Psoas muscle (tissue), 7 donors: ENCODE measurements at regions not wholly inside any gene's neighbourhood (a gene's known extent, or its start where the extent isn't known, plus 50 kb on each side); places are given as distances from the start of the nearest gene placed in this dataset.

ENCODE experiments used
- ATAC-seq, 4 donors: fragments of 200-7000 bp; cut with Tn5 transposase; one replicate each; pipeline ENCODE4 v1.9.1; 2020; ENCODE audit warnings: moderate library complexity in 3 of 4, mild to moderate bottlenecking in 2 of 4
- DNase-seq, 2 donors: peaks; one replicate each; pipeline ENCODE4 v3.0.0-alpha.2; 2020
- H3K27ac ChIP-seq: fragments of 200-600 bp; one replicate; pipeline ENCODE4 v1.8.0; 2022
- H3K27me3 ChIP-seq, 3 donors: fragments of 200-600 bp in 1 of 3; one replicate each; pipeline versions ENCODE4 v1.6.1 to v1.8.0; 2013 to 2022; ENCODE audit warnings: low read length in 2 of 3, mild to moderate bottlenecking in 2 of 3, moderate library complexity in 1 of 3; ENCODE audit not compliant: insufficient read depth in 3 of 3
- H3K36me3 ChIP-seq, 2 donors: fragments of 200-600 bp in 1 of 2; one replicate each; pipeline versions ENCODE4 v1.6.1 to v1.8.0; 2013 to 2022; ENCODE audit warnings: low read depth in 1 of 2, mild to moderate bottlenecking in 1 of 2, moderate library complexity in 1 of 2; ENCODE audit not compliant: insufficient read depth in 1 of 2
- H3K4me1 ChIP-seq: fragments of 200-600 bp; one replicate; pipeline ENCODE4 v1.8.0; 2022
- H3K4me3 ChIP-seq: fragments of 200-600 bp; one replicate; pipeline ENCODE4 v1.8.0; 2022; ENCODE audit warnings: mild to moderate bottlenecking
- H3K9me3 ChIP-seq: fragments of 200-600 bp; one replicate; pipeline ENCODE4 v1.8.0; 2022
- WGBS, 3 donors: extraction: QIAGEN DNeasy Blood & Tissue Kit; methylation state at CpG; one replicate each; pipeline versions ENCODE4 v1.1.6 to v1.1.7; 2013; 5-methylcytosine and 5-hydroxymethylcytosine counted together
- intact Hi-C, 2 donors: fragments of 100-400 bp; cut with DNase I; formaldehyde crosslinking; loops; one replicate each; pipeline versions ENCODE4 v1.11.0 to v1.14.2; 2022
- TF ChIP-seq, protein P1 (sequence below): fragments of 200-600 bp; IDR thresholded peaks from one replicate; pipeline ENCODE4 v1.8.0; 2022; ENCODE audit warnings: antibody characterized with exemption
- donor health status: healthy with polysubstance abuse.
- donor health status: DM: no; HTN: no; CAD: no; lungs with moderate emphysema.
- donor health status: Bipolar disorder and iron deficiency.
- donor health status: healthy.
- donor health status: DM: yes; HTN: yes; CAD: no.
- donor health status: DM: no; HTN: no; CAD: no.
- donor health status: DM: yes; HTN: yes; CAD: no.

DNA sequence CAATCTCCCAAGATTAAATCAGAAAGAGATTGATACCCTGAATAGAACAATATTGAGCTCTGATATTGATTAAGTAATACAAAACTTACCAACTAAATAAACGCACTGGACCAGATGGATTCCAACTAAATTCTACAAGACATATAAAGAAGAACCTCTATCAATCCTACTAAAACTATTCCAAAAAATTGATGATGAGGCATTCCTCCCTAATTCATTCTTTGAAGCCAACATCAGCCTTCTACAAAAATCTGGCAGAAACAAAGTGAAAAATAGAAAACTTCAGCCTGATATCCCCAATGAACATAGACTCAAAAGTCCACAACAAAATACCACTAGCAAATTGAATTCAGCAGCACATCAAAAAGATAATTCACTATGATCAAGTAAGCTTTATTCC lies 695.5 kb downstream of the NYAP2 start:
- intact Hi-C loops, result no loop called here
- ATAC-seq (no peak), DNase-seq (no peak)
- WGBS, 3 donors, result 97 to 100% (median 97%) methylated on average over 1 of the region's 1 CpG
- Histone ChIP-seq H3K36me3 (no peaks in the 10 kb centered on the region), H3K27ac (no peak overlapping the region), H3K4me3 (no peak overlapping the region), H3K9me3 (peaks cover 10% of the 10 kb centered on the region), H3K27me3 (no peaks in the 10 kb centered on the region), H3K4me1 (no peaks in the 10 kb centered on the region)
- TF ChIP-seq, protein P1, sequence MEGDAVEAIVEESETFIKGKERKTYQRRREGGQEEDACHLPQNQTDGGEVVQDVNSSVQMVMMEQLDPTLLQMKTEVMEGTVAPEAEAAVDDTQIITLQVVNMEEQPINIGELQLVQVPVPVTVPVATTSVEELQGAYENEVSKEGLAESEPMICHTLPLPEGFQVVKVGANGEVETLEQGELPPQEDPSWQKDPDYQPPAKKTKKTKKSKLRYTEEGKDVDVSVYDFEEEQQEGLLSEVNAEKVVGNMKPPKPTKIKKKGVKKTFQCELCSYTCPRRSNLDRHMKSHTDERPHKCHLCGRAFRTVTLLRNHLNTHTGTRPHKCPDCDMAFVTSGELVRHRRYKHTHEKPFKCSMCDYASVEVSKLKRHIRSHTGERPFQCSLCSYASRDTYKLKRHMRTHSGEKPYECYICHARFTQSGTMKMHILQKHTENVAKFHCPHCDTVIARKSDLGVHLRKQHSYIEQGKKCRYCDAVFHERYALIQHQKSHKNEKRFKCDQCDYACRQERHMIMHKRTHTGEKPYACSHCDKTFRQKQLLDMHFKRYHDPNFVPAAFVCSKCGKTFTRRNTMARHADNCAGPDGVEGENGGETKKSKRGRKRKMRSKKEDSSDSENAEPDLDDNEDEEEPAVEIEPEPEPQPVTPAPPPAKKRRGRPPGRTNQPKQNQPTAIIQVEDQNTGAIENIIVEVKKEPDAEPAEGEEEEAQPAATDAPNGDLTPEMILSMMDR, result no peak

DNA sequence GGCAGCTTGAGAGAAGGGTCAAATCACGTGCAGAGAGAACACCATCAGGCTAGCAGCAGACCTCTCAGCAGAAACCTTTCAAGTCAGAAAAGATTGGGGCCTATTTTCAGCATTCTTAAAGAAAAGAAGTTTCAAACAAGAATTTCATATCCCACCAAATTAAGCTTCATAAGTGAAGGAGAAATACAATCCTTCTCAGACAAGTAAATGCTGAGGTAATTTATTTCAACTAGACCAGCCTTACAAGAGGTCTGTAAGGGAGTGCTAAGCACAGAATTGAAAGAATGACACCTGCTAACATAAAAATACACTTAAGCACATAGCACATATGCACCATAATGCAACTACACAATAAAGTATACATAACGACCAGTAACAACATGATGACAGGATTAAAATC lies 693.9 kb downstream of the NYAP2 start:
- H3K27me3 ChIP-seq, result no peaks in the 10 kb centered on the region
- intact Hi-C loops, result no loop called here
- TF ChIP-seq, protein P1, result no peak
- no peak overlapping the region for H3K4me3 ChIP-seq
- H3K9me3 ChIP-seq, result peaks cover 5% of the 10 kb centered on the region
- DNase-seq (no peak), ATAC-seq (no peak)
- no peak overlapping the region for H3K27ac ChIP-seq
- no peaks in the 10 kb centered on the region for H3K4me1 ChIP-seq
- WGBS, 3 donors, result 76 to 84% (median 82%) methylated on average over 2 of the region's 2 CpGs
- H3K36me3 ChIP-seq, result no peaks in the 10 kb centered on the region

- Histone ChIP-seq H3K27me3 (no peaks in the 10 kb centered on the region), H3K27ac (no peak overlapping the region), H3K36me3 (no peaks in the 10 kb centered on the region), H3K4me3 (no peak overlapping the region), H3K4me1 (peaks cover 14% of the 10 kb centered on the region), H3K9me3 (no peaks in the 10 kb centered on the region)
- 49 to 82% (median 52%) methylated on average over 3 of the region's 3 CpGs for WGBS, 3 donors
- ATAC-seq (no peak), DNase-seq (peak in 1 of 2 donors; percentile 35)
- intact Hi-C loops, result no loop called here
- TF ChIP-seq, protein P1, result no peak
These were observed 688.8 kb downstream of the NYAP2 start for GRCh38 chr2:226088366-226088674.

DNA sequence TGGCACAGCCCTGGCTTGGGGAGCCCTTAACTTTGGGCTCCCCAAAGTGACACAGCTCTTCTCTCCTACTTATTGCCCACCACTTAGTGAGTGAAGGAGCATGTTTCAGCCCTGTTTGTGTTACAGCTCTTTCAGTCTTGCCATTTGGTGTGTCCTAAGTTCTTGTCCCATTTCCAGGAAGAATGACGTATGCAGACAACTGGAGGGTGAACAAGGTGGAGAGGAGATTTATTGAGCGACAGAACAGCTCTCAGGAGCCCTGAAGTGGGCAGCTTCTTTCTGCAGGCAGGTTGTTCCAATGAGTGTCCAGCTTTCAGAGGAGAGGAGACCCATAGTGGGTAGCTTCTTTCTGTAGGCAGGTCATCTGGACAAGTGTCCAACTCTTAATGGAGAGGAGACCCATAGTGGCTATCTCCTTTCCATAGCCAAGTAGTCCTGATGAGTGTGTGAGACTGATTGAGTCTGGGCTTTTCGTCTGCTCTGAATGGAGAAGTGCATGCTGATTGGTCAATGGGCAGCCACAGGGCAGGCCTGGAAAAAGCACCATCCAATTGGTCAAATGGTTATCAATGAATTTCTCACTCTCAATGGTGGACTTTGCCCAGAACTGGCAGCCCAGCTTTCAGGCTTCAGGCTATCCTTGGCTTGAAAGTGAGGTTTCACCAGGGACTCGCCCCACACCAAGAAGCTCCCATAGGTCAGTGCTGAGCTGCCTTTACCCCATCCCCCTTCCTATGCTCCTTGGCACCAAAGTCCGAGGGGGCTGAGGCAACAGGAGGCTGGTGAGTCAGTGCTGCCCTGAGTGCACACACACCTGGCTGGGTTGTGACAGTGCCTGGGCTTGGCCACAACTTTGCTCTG lies 688.2 kb downstream of the NYAP2 start:
- H3K4me3 ChIP-seq, result no peak overlapping the region
- intact Hi-C loops, result no loop called here
- peaks cover 14% of the 10 kb centered on the region for H3K4me1 ChIP-seq
- H3K27me3 ChIP-seq, result no peaks in the 10 kb centered on the region
- TF ChIP-seq, protein P1, result no peak
- DNase-seq (peak in 1 of 2 donors; percentile 51), ATAC-seq (peak; percentile 77 to 92 (median 84))
- 61 to 64% (median 64%) methylated on average over 5 of the region's 5 CpGs for WGBS, 3 donors
- peak overlapping the region; percentile 83 for H3K27ac ChIP-seq
- H3K9me3 ChIP-seq, result no peaks in the 10 kb centered on the region
- no peaks in the 10 kb centered on the region for H3K36me3 ChIP-seq

- ATAC-seq (peak; percentile 91), DNase-seq (peak; percentile 22 to 69)
- intact Hi-C loops, result no loop called here
- Histone ChIP-seq H3K36me3 (no peaks in the 10 kb centered on the region), H3K27me3 (no peaks in the 10 kb centered on the region), H3K4me3 (no peak overlapping the region), H3K27ac (peak overlapping the region; percentile 83), H3K9me3 (no peaks in the 10 kb centered on the region), H3K4me1 (peaks cover 14% of the 10 kb centered on the region)
- WGBS, 3 donors, result 37 to 58% (median 42%) methylated on average over 3 of the region's 3 CpGs
- TF ChIP-seq, protein P1, result no peak
These were observed 687.5 kb downstream of the NYAP2 start for GRCh38 chr2:226087051-226087450.
